AML-193 (cell line): ENCODE measurements at regions not wholly inside any gene's neighbourhood (a gene's known extent, or its start where the extent isn't known, plus 50 kb on each side); places are given as distances from the start of the nearest gene placed in this dataset.

Source experiments
- DNase-seq, 2 experiments: peaks; one replicate each; lab custom pipeline; 2025; lab: John Stamatoyannopoulos, UW

GRCh38 chr9:108188976-108189375 lies 666.8 kb downstream of the ACTL7B start:
- no peak for DNase-seq

DNA sequence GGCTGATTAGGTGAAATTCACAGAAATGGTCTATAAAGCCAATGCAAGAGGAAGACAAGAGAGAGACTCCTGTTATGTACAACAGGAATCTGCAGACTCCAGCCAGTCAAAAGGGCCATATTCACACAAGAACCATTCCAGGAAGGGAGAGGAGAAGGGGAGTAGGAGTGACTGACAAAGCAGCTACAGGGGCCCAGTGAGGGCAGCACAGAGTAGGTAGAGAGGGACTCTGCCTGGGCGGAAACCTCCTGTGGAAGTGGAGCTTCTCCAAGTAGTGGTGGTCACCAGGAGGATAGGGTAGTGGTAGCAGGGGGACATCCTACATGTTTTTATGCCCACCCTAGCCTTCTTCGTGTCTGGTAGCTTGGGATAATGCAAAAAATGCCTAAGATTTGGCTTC lies 667.3 kb downstream of the ACTL7B start:
- no peak for DNase-seq

DNA sequence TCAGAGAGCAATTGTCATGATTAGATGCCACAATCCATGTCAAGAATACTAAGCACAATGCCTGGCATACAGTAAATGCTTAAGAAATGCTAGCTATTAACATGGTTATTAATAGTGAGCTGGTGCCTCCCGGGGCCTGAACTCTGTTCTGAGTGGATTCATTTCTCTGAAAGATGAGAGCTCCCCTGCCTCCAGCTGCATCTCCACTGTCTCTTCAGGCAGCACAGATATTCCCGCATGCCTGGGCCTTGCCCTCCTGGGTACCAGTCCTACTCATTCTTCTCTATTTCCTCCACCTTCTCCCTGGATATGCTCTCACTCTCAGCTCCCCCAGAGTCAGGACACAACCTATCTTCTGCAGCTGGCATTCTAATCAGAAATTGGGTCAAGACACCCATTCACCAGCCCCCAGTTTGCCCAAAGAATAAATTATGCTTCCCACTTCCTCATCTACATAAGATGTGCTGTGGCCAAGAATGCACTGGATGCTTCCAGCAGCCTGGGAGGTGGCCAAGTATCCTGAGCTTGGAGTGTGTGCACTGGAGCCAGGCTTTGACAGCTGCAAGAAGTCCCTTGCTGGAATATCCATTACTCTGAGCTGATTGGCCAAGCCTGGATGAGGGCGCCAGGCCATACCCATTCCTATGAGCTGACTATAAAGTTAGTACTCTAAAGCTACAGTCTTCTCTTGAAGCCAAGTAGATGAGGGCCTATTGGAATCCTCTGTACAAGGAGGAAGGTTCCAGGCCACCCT lies 669.0 kb downstream of the ACTL7B start:
- DNase-seq: no peak

DNA sequence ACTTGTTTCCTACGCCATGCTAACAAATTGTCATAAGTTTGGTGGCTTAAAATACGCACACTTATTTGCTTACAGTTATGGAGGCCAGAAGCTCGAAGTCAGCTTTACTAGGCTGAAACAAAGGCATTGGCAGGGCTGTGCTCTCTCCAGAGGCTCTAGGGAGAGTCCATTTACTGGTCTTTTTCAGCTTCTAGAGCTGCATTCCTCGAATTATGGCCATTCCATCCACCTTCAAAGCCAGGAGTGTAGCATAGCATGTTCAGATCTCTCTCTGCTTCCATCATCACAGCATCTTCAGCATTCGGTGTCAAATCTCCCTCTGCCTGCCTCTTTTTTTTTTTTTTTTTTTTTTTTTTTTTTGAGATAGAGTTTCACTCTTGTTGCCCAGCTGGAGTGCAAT lies 670.2 kb downstream of the ACTL7B start:
- DNase-seq: no peak

GRCh38 chr9:108184941-108185340 lies 670.8 kb downstream of the ACTL7B start:
- DNase-seq: no peak

- DNase-seq: no peak
These were observed 671.8 kb downstream of the ACTL7B start for GRCh38 chr9:108184009-108184408.

DNA sequence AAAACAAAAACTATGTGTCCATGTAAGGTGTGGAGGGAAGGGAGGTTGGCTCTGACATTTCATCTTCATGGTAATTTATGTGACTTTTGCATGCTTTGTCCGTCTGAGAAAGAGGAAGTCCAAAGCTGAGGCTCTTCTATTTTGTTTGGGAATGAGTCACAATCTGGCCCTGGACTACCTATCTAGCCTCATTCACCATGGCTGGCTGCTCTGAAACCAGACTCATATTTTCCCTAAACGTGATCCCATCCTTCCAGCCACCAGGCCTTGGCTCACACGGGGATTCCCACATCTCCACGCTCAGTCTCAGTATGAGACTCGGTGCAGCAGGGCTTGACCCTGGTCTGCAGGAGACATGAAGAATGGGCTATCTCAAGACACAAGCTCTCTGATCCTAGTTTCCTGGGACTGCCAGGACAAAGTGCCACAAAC lies 672.8 kb downstream of the ACTL7B start:
- no peak for DNase-seq

DNA sequence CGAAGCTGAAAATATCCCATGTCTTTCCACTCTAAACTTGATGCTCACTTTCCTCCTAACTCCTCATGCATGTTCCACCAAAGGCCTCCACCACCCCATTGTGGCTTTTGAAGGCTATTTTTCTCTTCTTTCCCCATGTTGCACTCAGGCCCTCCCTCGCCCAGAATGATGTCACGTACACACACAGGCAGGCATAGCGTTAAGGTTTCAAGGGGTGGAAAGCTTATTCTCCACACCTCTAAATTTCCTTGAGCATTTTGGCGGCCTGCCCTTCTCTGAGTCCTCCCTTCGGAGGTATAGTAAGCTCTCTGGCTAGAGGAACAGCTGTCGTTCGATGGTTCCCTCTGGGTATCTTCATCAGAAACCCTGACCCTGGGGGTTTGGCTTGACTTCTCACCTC lies 673.5 kb downstream of the ACTL7B start:
- no peak for DNase-seq

DNA sequence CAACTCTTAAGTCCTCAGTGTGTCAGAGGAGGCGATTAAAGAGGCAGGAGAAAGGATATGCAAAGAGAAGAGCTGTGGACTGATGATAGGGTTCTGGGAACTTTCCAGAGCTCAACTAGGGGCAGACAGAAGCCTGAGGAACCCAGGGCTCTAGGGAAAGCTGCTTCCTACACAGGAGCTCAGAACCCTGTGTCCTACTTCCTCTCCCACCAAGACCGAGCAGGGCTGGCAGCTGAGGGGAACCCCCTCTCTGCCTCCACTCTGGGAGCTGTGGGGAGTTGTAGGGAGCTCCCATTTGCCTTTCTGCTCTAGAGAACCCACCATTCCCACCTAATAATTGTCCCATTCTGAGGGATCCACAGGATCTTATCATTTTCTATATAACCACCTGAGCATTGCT lies 674.3 kb downstream of the ACTL7B start:
- DNase-seq: no peak

DNA sequence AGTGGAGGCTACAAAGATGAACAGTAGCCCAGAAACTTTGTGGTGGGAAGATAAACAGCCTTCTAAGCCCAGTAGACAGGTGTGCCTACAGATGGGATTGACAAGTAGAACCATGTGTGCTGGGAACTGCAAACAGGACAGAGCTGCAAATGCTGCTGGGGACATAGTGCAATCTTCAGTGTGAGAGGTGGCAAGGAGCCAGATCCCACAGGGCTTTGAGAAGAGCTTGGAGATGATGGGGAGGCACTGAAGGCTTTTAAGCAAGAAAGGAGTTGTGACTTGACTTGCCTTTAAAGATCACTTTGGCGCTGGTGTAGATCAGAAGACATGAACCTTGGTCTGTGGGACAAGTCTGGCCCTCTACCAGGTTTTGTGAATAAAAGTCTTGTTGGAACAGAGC lies 675.2 kb downstream of the ACTL7B start:
- no peak for DNase-seq

GRCh38 chr9:108178318-108178717 lies 677.5 kb downstream of the ACTL7B start:
- no peak for DNase-seq

- DNase-seq: no peak
These were observed 678.8 kb upstream of the KLF4 start for GRCh38 chr9:108168236-108168850.

DNA sequence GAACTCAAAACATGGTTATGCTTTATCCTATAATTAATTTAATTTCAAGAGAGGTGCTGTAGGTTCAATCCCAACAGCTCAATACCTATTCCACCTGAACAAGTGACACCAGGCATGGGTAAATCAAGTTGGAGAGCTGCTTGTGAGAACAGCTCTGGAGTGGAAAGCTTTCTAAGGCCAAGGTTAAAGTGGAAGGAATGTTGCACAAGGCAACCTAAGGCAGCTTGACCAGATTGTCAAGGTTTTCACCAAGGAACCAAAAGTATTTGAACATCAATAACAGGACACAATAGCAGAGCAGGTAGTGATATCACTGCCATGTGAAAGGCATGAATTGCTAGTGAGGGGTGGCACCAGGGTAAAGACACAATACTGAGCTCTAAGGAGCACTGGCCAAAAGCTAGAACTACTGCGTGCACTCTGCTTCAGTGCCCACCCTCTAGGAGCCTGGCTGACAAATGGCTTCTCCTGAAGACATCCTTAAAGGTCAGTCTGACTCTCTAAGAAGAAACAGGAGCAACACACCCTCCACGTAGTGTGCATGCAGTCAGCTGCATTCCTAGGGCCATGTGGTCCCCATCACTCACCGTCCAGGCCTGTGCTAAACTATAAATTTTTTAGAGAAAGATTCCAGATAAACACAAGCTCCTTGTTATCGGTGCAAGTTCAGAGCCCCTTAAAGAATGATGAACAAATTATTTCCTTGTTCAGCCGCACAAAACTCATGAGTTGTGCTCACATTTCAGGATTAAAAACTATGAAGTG lies 677.7 kb upstream of the KLF4 start:
- no peak for DNase-seq

GRCh38 chr9:108166519-108166918 lies 677.0 kb upstream of the KLF4 start:
- no peak for DNase-seq

DNA sequence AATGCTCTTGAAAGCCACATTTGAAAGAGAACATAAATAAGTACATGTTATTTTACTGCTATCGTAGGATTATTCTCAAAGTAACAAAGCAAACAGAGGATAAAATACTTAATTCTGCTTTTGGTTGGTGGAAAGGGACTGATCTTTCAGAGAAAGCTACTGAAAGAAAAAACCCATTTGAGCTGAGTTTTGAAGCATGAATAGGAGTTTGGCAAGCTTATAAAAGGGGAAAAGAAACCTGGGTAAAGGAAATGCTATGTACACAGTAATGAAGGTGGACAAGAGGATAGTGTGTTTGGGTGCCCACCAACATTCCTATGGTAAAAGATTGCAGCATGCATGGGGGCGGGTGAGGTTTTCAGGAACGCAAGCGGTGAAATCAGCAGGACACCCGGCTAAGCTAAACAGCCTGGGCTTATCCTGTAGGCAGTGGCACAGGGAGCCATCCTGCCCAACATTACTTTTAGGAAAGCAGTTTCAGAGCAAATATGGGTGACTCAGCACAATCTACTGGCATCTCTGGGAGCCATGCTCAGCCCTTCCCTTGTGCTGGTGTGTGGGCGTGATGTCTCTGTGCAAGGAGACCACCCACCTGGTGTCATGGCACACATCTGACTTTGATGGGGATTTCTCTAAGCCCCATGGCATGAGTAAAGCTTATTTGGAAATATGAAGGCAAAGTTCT lies 673.9 kb upstream of the KLF4 start:
- no peak for DNase-seq

- DNase-seq: no peak
These were observed 673.1 kb upstream of the KLF4 start for GRCh38 chr9:108162664-108163063.

DNA sequence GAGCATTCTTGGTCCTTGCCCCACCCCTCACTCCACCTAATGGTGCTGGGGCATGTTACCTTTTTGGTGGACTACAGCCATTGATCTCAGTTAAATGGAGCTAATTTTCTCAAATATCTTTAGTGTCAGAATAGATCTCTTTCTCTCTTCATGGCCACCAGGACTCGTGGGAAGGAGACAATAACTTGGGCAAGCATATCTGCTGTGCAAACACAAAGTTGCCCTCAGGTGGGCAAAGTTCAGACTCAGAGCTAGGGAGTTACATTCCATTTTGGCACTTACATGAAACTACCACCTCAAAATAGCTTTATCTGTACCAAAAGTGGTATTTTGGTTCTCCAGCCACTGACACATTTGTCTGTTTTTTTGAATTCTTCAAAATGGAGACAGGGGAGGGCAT lies 671.9 kb upstream of the KLF4 start:
- no peak for DNase-seq

DNA sequence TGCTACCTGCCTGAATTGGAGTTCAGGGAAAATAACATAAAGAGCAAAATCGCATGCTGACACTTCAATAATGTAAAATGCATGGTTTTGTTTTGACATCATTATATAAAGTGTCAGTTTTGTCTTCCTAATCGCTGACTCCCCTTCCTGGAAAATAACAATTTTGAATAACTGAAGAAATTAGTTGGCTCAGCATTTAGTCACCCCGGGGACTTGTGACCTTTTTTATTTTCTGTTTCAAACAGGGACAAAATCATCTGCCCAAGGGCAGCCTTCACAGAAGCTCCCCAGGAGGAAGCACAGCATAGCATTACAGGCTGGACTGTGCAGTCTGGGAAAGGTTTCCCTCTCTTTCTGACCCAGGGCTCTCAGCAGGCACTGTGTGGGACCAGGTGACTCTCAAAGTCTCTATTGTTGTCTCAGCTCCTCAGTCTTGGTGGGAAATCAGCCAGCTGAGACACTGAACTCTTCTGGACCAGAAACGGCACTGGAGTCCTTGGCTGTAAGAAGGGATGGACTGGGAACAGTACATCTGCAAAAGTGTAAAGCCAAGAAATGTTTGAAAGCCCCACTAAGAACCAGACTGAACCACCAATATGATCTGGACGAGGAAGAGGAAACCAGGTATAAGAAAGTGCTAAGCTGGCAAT lies 671.3 kb upstream of the KLF4 start:
- DNase-seq: no peak

DNA sequence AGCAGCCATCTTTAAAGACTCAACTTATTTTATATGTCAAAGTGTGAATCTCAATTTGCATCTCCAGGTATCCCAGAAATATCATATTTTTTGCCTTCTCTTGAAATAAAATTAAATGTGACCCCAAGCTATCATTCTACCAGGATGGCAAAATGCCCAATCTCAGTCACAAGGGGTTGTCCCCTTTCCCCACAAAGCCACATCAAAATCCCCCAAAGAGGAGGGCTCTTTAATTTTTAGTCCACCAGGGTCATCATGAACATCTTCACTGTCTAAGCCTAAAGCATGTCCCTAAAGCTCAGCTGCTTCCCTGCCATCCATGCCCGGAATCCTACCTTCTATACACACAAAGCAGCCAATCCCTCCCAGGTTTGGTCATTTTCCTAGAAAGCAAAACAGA lies 670.5 kb upstream of the KLF4 start:
- no peak for DNase-seq

GRCh38 chr9:108158236-108158995 lies 668.8 kb upstream of the KLF4 start:
- no peak for DNase-seq

GRCh38 chr9:108156270-108156998 lies 666.9 kb upstream of the KLF4 start:
- no peak for DNase-seq
